ENCODE measurements at regions not wholly inside any gene's neighbourhood (a gene's known extent, or its start where the extent isn't known, plus 50 kb on each side); places are given as distances from the start of the nearest gene placed in this dataset.

- no peak for TF ChIP-seq EP300 (IDR thresholded peaks at IDR 0.05)
- no peak for TF ChIP-seq CTCF (IDR thresholded peaks at IDR 0.05)
- no peak for TF ChIP-seq POLR2AphosphoS5 (IDR thresholded peaks at IDR 0.05)
Observed at GRCh38 chr18:73758446-73758845, 389.2 kb downstream of the FBXO15 start.

Measured in gastroesophageal sphincter (tissue), 3 donors.